ENCODE measurements at regions not wholly inside any gene's neighbourhood (a gene's known extent, or its start where the extent isn't known, plus 50 kb on each side); places are given as distances from the start of the nearest gene placed in this dataset.
"Not testable (repeated sequence)": the region's sequence is repeated elsewhere in the genome, so short reads cannot be mapped to it uniquely, and the experiment has no call there.

- no peak for DNase-seq
Measured at GRCh38 chrX:11836284-11836683, 78.2 kb downstream of the MSL3 start.

GRCh38 chrX:11837437-11837836 lies 79.4 kb downstream of the MSL3 start:
- no peak for DNase-seq

GRCh38 chrX:11864171-11864570 lies 106.1 kb downstream of the MSL3 start:
- no peak for DNase-seq

GRCh38 chrX:11867610-11868345 lies 109.7 kb downstream of the MSL3 start:
- no peak for DNase-seq

- no peak for DNase-seq
Measured at GRCh38 chrX:11870789-11871188, 112.8 kb downstream of the MSL3 start.

GRCh38 chrX:11881485-11882170 lies 123.6 kb downstream of the MSL3 start:
- DNase-seq = no peak

- peak; percentile 60 for DNase-seq
Measured at GRCh38 chrX:11886745-11887144, 128.7 kb downstream of the MSL3 start.

GRCh38 chrX:11887175-11887574 lies 129.1 kb downstream of the MSL3 start:
- DNase-seq = no peak

- DNase-seq = no peak
Measured at GRCh38 chrX:11888421-11888820, 130.4 kb downstream of the MSL3 start.

GRCh38 chrX:11889791-11890190 lies 131.8 kb downstream of the MSL3 start:
- DNase-seq = no peak

- no peak for DNase-seq
Measured at GRCh38 chrX:11890836-11891514, 132.9 kb downstream of the MSL3 start.

GRCh38 chrX:11893933-11894710 lies 136.1 kb downstream of the MSL3 start:
- DNase-seq = no peak

GRCh38 chrX:11899091-11899490 lies 141.1 kb downstream of the MSL3 start:
- peak; percentile 48 for DNase-seq

GRCh38 chrX:11905933-11906332 lies 147.9 kb downstream of the MSL3 start:
- DNase-seq = not testable (repeated sequence)

GRCh38 chrX:11908371-11908770 lies 150.3 kb downstream of the MSL3 start:
- peak; percentile 3 for DNase-seq

GRCh38 chrX:11913001-11913400 lies 155.0 kb downstream of the MSL3 start:
- peak; percentile 21 for DNase-seq

GRCh38 chrX:11929476-11929875 lies 171.4 kb downstream of the MSL3 start:
- DNase-seq = no peak

- DNase-seq = no peak
Measured at GRCh38 chrX:11932423-11932822, 174.4 kb downstream of the MSL3 start.

- no peak for DNase-seq
Measured at GRCh38 chrX:11934089-11934488, 176.1 kb downstream of the MSL3 start.

- no peak for DNase-seq
Measured at GRCh38 chrX:11941571-11941970, 183.5 kb downstream of the MSL3 start.

GRCh38 chrX:11944501-11944900 lies 186.5 kb downstream of the MSL3 start:
- peak; percentile 75 for DNase-seq

- no peak for DNase-seq
Measured at GRCh38 chrX:11949291-11949690, 189.0 kb upstream of the FRMPD4 start.

- DNase-seq = peak; percentile 31
Measured at GRCh38 chrX:11952176-11952720, 186.0 kb upstream of the FRMPD4 start.

Measured in fibroblast of skin of abdomen (primary cell).